CD4-positive, alpha-beta T cell treated with Interleukin-6 at 100 ng/mL for 8 hours (primary cell): ENCODE measurements at regions not wholly inside any gene's neighbourhood (a gene's known extent, or its start where the extent isn't known, plus 50 kb on each side); places are given as distances from the start of the nearest gene placed in this dataset.

Source experiments
- DNase-seq: peaks from one replicate; pipeline ENCODE4 v3.0.0-alpha.2; 2020; ENCODE audit warnings: mixed read lengths, low spot score

GRCh38 chr10:3312403-3312940, 139.9 kb upstream of the PITRM1 start:
- DNase-seq, result no peak

DNA sequence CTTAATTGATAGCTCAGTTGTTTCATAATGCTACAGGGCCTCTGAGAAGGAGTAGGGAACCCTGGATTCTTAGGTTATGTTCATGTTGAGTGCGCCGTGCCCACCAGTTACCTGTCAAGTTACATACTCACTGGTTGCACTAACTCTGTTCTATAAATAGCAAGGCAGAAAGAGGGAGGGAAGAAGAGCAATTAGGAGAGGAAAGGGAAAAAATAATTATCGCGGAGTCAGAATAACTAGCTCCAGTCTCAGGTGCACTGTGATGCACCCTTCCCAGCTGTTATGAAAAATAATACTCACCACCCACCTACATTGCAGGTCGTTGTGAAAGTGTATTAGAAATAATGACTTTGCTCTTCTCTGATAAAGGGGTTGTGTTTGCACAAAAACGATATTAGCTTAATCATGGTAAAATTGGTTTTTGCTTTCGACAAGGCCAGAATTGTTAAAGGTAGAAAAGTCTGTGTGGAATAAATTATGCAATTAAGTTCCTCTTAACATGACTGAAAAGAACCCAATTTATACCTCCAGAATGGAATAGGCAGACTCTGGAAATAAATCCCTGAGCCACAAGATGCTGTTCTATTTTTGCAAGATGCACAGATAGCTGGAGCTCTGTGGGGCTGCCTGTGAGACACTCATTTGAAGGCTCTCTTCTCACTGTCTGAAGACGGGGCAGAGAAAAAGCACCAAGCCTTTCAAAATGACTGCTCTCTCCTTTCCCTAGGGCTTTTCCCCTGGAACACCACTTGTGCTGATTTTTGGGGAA, 137.6 kb upstream of the PITRM1 start:
- no peak for DNase-seq

DNA sequence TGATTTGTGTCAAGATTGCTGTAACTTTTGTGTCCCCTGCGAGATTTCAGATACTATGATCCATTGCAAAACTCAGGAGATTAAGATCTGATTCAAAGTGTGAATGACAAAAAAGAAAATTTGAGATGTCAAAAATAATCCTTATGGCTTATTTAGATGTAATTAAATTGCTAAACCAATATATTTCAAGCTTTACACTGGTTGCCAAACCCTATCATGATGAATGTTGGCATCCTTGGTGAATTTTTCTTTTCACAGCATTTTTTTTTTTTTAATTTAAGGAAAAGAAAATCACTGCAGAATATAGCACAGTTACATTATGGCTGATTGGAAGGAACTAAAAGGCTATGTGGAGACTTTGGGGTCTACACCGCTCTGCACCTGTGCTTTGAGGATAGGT, 133.5 kb upstream of the PITRM1 start:
- no peak for DNase-seq

DNA sequence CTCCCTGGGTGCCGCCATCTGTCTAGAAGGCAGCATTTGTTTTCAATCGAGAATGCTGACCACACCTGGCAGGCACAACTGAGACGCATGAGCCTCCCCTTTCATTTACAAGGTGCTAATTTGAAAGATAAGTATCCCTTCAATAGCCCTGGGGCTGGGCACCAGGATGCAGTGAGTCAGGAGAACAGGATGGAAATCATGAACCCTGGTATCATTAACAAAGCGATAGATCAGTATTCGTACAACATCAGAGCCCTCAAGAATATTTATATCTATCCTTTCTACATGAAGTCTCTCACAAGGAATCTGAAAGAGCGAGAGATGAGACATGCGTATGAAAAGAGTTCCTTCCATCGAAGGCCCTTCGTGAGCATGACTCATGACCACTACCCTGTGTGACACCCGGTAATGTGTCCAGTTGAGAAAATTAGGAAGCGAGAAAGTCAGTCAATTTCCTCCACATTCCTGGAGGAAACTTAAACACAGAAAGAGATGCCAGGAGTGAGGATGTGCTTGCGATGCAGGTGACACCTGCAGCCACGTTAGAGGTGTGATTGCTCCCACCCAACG, 123.1 kb upstream of the PITRM1 start:
- DNase-seq, result no peak

- DNase-seq, result no peak
These were observed 122.5 kb upstream of the PITRM1 start for GRCh38 chr10:3294919-3295581.

- no peak for DNase-seq
These were observed 121.2 kb upstream of the PITRM1 start for GRCh38 chr10:3293581-3294431.

DNA sequence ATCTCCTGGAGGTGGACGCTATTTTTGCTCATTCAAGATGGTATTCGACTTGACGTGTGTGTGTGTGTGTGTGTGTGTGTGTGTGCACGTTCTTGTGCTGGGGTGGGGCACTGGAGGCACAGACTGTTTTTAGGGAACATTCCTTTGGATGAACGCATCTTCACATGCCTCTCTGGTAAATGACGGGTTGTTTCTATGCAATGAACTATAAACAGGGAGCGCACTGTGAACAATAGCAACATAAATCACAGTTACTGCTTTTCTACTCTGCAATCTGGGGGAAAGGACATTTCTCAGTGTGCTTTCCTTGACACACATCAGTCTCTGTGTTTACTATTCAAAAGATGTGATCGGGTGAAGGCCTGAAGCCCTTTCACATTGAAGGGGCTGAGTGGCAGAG, 120.1 kb upstream of the PITRM1 start:
- DNase-seq, result no peak

- no peak for DNase-seq
These were observed 118.0 kb upstream of the PITRM1 start for GRCh38 chr10:3290550-3290949.

DNA sequence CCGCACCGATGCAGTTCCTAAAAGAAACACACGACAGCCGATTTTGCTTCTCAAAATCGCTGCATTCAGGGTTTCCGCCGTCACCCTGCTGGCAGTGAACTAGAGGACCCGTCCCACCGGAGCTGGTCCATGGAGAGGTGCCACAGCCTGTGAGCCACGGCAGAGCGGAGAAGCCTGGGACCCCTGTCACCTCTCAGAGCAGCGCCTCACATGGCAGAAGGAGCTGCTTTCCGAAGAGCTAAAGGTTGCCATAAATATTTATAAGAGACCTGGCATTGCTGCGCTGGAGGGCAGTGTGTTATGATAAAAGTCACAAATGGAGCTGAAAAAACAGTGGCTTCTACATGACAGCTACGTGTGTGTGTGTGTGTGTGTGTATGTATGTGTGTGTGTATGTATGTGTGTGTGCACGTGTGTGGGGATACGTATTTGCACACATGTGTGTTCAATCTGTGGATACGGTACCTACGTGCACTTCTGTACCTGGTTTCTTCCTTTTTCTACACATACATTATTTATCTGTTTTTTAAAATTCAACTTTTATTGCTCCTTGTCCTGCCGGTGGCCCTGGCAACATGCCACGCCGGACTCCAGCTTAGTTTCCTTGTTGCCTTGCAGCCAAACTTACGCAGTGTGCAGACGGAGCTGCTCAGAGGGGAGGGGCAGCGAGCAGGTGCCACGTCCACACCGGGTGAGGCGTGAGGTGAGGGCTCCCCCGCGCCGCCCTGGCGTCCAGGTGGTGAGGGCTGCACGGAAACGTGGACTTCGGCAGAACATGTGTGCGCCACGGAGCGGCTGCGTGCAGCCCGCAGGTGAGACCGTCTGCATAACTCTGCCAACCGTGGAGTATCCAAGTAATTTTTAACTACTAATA, 115.2 kb upstream of the PITRM1 start:
- DNase-seq, result no peak

DNA sequence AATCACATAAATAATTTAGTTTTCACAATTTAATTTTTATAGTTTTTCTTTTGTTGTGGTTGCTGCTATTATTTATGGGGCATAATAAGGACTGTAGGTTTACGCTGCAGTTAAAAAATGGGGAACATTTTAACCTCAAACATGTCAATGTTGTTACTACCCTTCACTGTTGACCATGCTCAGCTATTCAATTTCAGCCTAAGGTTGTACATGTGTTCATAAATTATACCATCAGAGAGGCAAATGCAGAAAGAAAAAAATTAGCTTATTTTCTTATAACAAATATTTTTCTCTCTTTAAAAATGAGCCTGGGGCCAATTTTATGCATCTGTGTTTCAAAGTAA, 110.1 kb upstream of the PITRM1 start:
- DNase-seq, result no peak

DNA sequence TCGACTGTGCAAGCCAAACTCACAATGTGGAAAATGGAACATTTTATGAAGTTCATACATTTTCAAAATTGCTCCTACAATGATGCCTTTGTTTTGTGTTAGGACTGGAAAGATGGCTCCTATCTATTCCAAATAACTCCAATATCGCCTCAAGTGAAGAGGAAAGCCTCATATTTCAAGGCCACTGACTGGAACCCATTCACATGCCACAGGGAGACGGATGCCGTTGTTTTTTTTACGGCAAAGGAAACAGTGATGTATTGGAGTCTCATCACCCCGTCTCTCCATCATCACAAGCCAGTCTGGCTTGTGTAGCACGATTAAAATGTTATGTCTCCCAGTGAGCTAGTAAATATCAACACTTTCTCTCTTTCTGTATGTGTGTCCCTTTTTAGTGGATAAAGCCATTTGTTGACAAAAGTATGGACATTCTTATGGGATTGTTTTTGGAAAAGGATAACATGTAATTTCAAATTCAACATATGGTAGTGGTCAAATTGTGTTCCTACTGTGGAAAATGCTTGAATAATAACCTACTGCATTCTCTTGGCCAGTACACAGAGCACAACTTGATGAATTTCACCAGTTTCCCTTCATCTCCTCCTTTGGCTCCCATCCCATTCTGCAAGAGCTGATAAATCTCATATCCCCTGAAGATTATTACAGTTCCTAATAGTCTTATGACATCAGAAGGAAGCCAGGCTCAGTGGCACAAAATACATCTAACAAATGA, 109.5 kb upstream of the PITRM1 start:
- DNase-seq, result no peak

- no peak for DNase-seq
These were observed 106.2 kb upstream of the PITRM1 start for GRCh38 chr10:3278771-3279170.

DNA sequence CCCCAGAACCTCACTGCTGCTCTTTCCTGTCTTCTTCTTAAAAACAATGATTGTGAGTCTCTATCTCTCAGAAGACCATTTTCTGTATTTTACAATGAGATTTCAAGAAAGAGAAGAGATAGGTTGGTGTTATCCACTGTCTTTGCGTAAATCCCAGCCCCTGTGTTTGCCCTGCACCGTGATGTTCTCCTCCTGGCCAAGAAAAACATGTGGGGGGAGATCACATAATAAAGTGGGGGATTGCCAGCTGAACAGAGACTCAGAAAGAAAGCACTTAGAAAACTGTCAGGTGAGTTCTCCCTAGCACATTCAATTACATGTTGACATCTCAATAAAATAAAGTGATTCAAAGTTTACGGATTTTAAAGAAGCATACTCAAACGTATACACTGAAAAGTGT, 105.0 kb upstream of the PITRM1 start:
- DNase-seq, result no peak

DNA sequence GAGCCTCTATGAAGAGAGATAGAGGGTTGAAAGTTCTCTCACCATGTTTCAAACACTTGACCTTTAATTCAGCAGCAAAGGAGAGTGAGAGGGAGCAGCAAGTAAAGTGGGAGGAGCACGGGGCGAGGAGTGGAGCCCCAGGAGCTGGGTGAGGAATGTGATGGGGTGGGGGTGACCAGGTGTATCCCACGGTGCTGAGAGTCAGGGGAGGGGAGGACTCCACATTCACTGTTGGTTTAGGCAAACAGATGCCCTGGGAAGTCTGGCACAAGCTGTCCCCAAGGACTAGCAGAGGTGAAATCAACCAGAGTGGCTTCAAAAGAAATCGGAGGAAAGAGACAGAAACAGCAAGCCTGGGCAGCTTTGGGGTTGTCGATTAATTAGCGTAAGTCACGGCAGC, 101.8 kb upstream of the PITRM1 start:
- no peak for DNase-seq

- DNase-seq, result no peak
These were observed 101.4 kb upstream of the PITRM1 start for GRCh38 chr10:3273966-3274365.

GRCh38 chr10:3272300-3272699, 99.7 kb upstream of the PITRM1 start:
- no peak for DNase-seq

GRCh38 chr10:3271354-3272115, 99.0 kb upstream of the PITRM1 start:
- no peak for DNase-seq

GRCh38 chr10:3270577-3271316, 98.2 kb upstream of the PITRM1 start:
- DNase-seq, result no peak

GRCh38 chr10:3268025-3268424, 95.4 kb upstream of the PITRM1 start:
- DNase-seq, result no peak
